Effector CD4-positive, alpha-beta T cell (primary cell): ENCODE measurements at regions not wholly inside any gene's neighbourhood (a gene's known extent, or its start where the extent isn't known, plus 50 kb on each side); places are given as distances from the start of the nearest gene placed in this dataset.

Experiments
- DNase-seq: peaks from one replicate; pipeline ENCODE4 v3.0.0-alpha.2; 2020

GRCh38 chr13:22569811-22570210 is 611.0 kb upstream of the SGCG start:
- no peak for DNase-seq

- no peak for DNase-seq
These were observed 590.9 kb upstream of the SGCG start for GRCh38 chr13:22589880-22590279.

GRCh38 chr13:22592515-22592914 is 588.3 kb upstream of the SGCG start:
- DNase-seq = no peak

- DNase-seq = no peak
These were observed 586.7 kb upstream of the SGCG start for GRCh38 chr13:22594041-22594440.

- no peak for DNase-seq
These were observed 584.5 kb upstream of the SGCG start for GRCh38 chr13:22596171-22596863.

GRCh38 chr13:22599156-22599555 is 581.6 kb upstream of the SGCG start:
- DNase-seq = no peak

GRCh38 chr13:22618002-22618401 is 562.8 kb upstream of the SGCG start:
- DNase-seq = no peak

GRCh38 chr13:22625691-22626090 is 555.1 kb upstream of the SGCG start:
- DNase-seq = no peak

GRCh38 chr13:22629374-22629773 is 551.4 kb upstream of the SGCG start:
- no peak for DNase-seq

GRCh38 chr13:22642088-22642487 is 538.7 kb upstream of the SGCG start:
- DNase-seq = no peak

GRCh38 chr13:22644941-22645340 is 535.8 kb upstream of the SGCG start:
- no peak for DNase-seq

GRCh38 chr13:22647156-22647850 is 533.5 kb upstream of the SGCG start:
- DNase-seq = no peak

GRCh38 chr13:22648320-22648801 is 532.4 kb upstream of the SGCG start:
- DNase-seq = no peak

- no peak for DNase-seq
These were observed 528.0 kb upstream of the SGCG start for GRCh38 chr13:22652796-22653195.

- DNase-seq = no peak
These were observed 526.9 kb upstream of the SGCG start for GRCh38 chr13:22653866-22654265.

GRCh38 chr13:22655106-22655852 is 525.5 kb upstream of the SGCG start:
- DNase-seq = no peak

- no peak for DNase-seq
These were observed 518.0 kb upstream of the SGCG start for GRCh38 chr13:22662771-22663170.

- DNase-seq = no peak
These were observed 515.3 kb upstream of the SGCG start for GRCh38 chr13:22665506-22665905.

- DNase-seq = no peak
These were observed 490.0 kb upstream of the SGCG start for GRCh38 chr13:22690756-22691155.

- no peak for DNase-seq
These were observed 487.1 kb upstream of the SGCG start for GRCh38 chr13:22693691-22694090.

- DNase-seq = no peak
These were observed 484.3 kb upstream of the SGCG start for GRCh38 chr13:22696433-22696832.

GRCh38 chr13:22698467-22698866 is 482.3 kb upstream of the SGCG start:
- no peak for DNase-seq

- no peak for DNase-seq
These were observed 480.4 kb upstream of the SGCG start for GRCh38 chr13:22700246-22700887.
